Ascending aorta (tissue), 2 donors: ENCODE measurements at regions not wholly inside any gene's neighbourhood (a gene's known extent, or its start where the extent isn't known, plus 50 kb on each side); places are given as distances from the start of the nearest gene placed in this dataset.

Source experiments
- DNase-seq, 2 donors: peaks; one replicate each; pipeline ENCODE4 v3.0.0-alpha.2; 2019; ENCODE audit warnings: low spot score in 2 of 2
- H3K27ac ChIP-seq, 2 donors: fragments of 200-600 bp; sonication (generic); one replicate each; pipeline ENCODE4 v1.5.1; 2016 to 2017; ENCODE audit warnings: mild to moderate bottlenecking in 1 of 2
- H3K27me3 ChIP-seq: fragments of 200-600 bp; sonication (generic); one replicate; pipeline ENCODE4 v1.5.1; 2017
- H3K36me3 ChIP-seq, 2 donors: fragments of 200-600 bp; sonication (generic); one replicate each; pipeline ENCODE4 v1.5.1; 2016
- H3K4me1 ChIP-seq, 2 donors: fragments of 200-600 bp; sonication (generic); one replicate each; pipeline ENCODE4 v1.5.1; 2016 to 2017; ENCODE audit warnings: mild to moderate bottlenecking in 1 of 2
- H3K4me3 ChIP-seq, 2 donors: fragments of 200-600 bp; sonication (generic); one replicate each; pipeline ENCODE4 v1.5.1; 2016 to 2017; ENCODE audit warnings: mild to moderate bottlenecking in 1 of 2
- H3K9me3 ChIP-seq, 2 donors: fragments of 200-600 bp; sonication (generic); one replicate each; pipeline ENCODE4 v1.5.1; 2016
- CTCF ChIP-seq, 3 experiments: fragments of 200-600 bp in 2 of 3; fragments of 450-650 bp in 1 of 3; sonication (generic) in 2 of 3; IDR thresholded peaks; one replicate each; pipeline ENCODE4 v1.5.1; 2016 to 2019; ENCODE audit warnings: antibody characterized with exemption in 3 of 3, mild to moderate bottlenecking in 1 of 3, moderate library complexity in 1 of 3
- intact Hi-C: fragments of 100-400 bp; cut with DNase I; formaldehyde crosslinking; loops from one replicate; pipeline ENCODE4 v1.15.1; 2023

GRCh38 chr9:87137718-87138117 lies 190.4 kb upstream of the GAS1 start:
- H3K9me3 ChIP-seq = no peaks in the 10 kb centered on the region
- intact Hi-C loops = no loop called here

GRCh38 chr9:87138128-87139040 lies 191.1 kb upstream of the GAS1 start:
- no peaks in the 10 kb centered on the region for H3K27me3 ChIP-seq
- intact Hi-C loops = no loop called here
- H3K27ac ChIP-seq = no peak overlapping the region
- TF ChIP-seq CTCF (IDR thresholded peaks at IDR 0.05) = no peak
- no peak overlapping the region for H3K4me3 ChIP-seq
- no peaks in the 10 kb centered on the region for H3K36me3 ChIP-seq
- no peak for DNase-seq
- no peaks in the 10 kb centered on the region for H3K9me3 ChIP-seq
- no peaks in the 10 kb centered on the region for H3K4me1 ChIP-seq

More at GRCh38 chr9:87137718-87138117, 190.4 kb upstream of the GAS1 start:
- DNase-seq = no peak
- no peaks in the 10 kb centered on the region for H3K27me3 ChIP-seq
- H3K27ac ChIP-seq = no peak overlapping the region
- H3K36me3 ChIP-seq = no peaks in the 10 kb centered on the region
- H3K4me3 ChIP-seq = no peak overlapping the region
- TF ChIP-seq CTCF (IDR thresholded peaks at IDR 0.05) = no peak
- no peaks in the 10 kb centered on the region for H3K4me1 ChIP-seq

- no peaks in the 10 kb centered on the region for H3K9me3 ChIP-seq
- no peak overlapping the region for H3K27ac ChIP-seq
- intact Hi-C loops = no loop called here
- no peaks in the 10 kb centered on the region for H3K36me3 ChIP-seq
- no peak overlapping the region for H3K4me3 ChIP-seq
- no peak for DNase-seq
- TF ChIP-seq CTCF (IDR thresholded peaks at IDR 0.05) = no peak
- no peaks in the 10 kb centered on the region for H3K27me3 ChIP-seq
- no peaks in the 10 kb centered on the region for H3K4me1 ChIP-seq
These were observed 191.9 kb upstream of the GAS1 start for GRCh38 chr9:87139099-87139730.

- no peak for DNase-seq
- intact Hi-C loops = no loop called here
- TF ChIP-seq CTCF (IDR thresholded peaks at IDR 0.05) = no peak
These were observed 192.8 kb upstream of the GAS1 start for GRCh38 chr9:87140142-87140541.

GRCh38 chr9:87140605-87141109 lies 193.4 kb upstream of the GAS1 start:
- DNase-seq = no peak
- H3K27ac ChIP-seq = no peak overlapping the region
- no peak overlapping the region for H3K4me3 ChIP-seq
- H3K4me1 ChIP-seq = no peaks in the 10 kb centered on the region
- no peak for TF ChIP-seq CTCF (IDR thresholded peaks at IDR 0.05)
- intact Hi-C loops = no loop called here
- H3K9me3 ChIP-seq = no peaks in the 10 kb centered on the region
- H3K36me3 ChIP-seq = no peaks in the 10 kb centered on the region
- no peaks in the 10 kb centered on the region for H3K27me3 ChIP-seq

More at GRCh38 chr9:87140142-87140541, 192.8 kb upstream of the GAS1 start:
- no peaks in the 10 kb centered on the region for H3K4me1 ChIP-seq
- H3K4me3 ChIP-seq = no peak overlapping the region
- no peaks in the 10 kb centered on the region for H3K36me3 ChIP-seq
- no peaks in the 10 kb centered on the region for H3K9me3 ChIP-seq
- no peaks in the 10 kb centered on the region for H3K27me3 ChIP-seq
- H3K27ac ChIP-seq = no peak overlapping the region
